Smooth muscle cell (in vitro differentiated cells): ENCODE measurements at regions not wholly inside any gene's neighbourhood (a gene's known extent, or its start where the extent isn't known, plus 50 kb on each side); places are given as distances from the start of the nearest gene placed in this dataset.
A peak's percentile ranks its signal among the peaks of the same experiment; 100 is the strongest.

Experiments
- DNase-seq: peaks from one replicate; lab custom pipeline; 2025; ENCODE audit not compliant: unreplicated experiment; lab: John Stamatoyannopoulos, UW
- H2AFZ ChIP-seq: fragments of 200-600 bp; sonication (generic); 2 replicates; pipeline ENCODE4 v1.6.0; 2016; ENCODE audit warnings: antibody characterized with exemption, low read depth, mild to moderate bottlenecking
- H3F3A ChIP-seq: fragments of 200-600 bp; sonication (generic); 2 replicates; pipeline ENCODE4 v1.6.0; 2017; ENCODE audit warnings: antibody characterized with exemption, low read depth
- H3K27ac ChIP-seq: fragments of 200-600 bp; sonication (generic); 2 replicates; pipeline ENCODE4 v1.5.1; 2016; ENCODE audit warnings: low read depth, mild to moderate bottlenecking
- H3K27me3 ChIP-seq: fragments of 200-600 bp; sonication (generic); 2 replicates; pipeline ENCODE4 v1.6.1; 2016; ENCODE audit warnings: low read depth, mild to moderate bottlenecking
- H3K36me3 ChIP-seq: fragments of 200-600 bp; sonication (generic); 2 replicates; pipeline ENCODE4 v1.5.1; 2016; ENCODE audit warnings: low read depth
- H3K4me1 ChIP-seq: fragments of 200-600 bp; sonication (generic); 2 replicates; pipeline ENCODE4 v1.5.1; 2016; ENCODE audit warnings: low read depth
- H3K4me2 ChIP-seq: fragments of 200-600 bp; sonication (generic); 2 replicates; pipeline ENCODE4 v1.6.0; 2016; ENCODE audit warnings: mild to moderate bottlenecking
- H3K4me3 ChIP-seq: fragments of 200-600 bp; sonication (generic); 2 replicates; pipeline ENCODE4 v1.5.1; 2016; ENCODE audit warnings: mild to moderate bottlenecking
- H3K79me2 ChIP-seq: fragments of 200-600 bp; sonication (generic); 2 replicates; pipeline ENCODE4 v1.6.0; 2016; ENCODE audit warnings: low read depth, mild to moderate bottlenecking
- H3K9ac ChIP-seq: fragments of 200-600 bp; sonication (generic); 2 replicates; pipeline ENCODE4 v1.6.0; 2016; ENCODE audit warnings: low read depth
- H3K9me3 ChIP-seq: fragments of 200-600 bp; sonication (generic); replicated peaks from 2 replicates; pipeline ENCODE4 v1.5.1; 2016; ENCODE audit warnings: low read depth
- H4K20me1 ChIP-seq: fragments of 200-600 bp; sonication (generic); 2 replicates; pipeline ENCODE4 v1.6.0; 2016; ENCODE audit warnings: low read depth
- CTCF ChIP-seq: fragments of 200-600 bp; sonication (generic); IDR thresholded peaks from 2 replicates; pipeline ENCODE4 v1.5.1; 2017; ENCODE audit warnings: borderline replicate concordance, mild to moderate bottlenecking, antibody characterized with exemption; ENCODE audit not compliant: insufficient read depth, poor library complexity, severe bottlenecking
- WGBS: methylation state at CpG from one replicate; pipeline ENCODE4 v1.1.7; 2016; ENCODE audit warnings: low lambda C conversion rate; 5-methylcytosine and 5-hydroxymethylcytosine counted together

- no peak overlapping the region for H3K9ac ChIP-seq
- no peak for TF ChIP-seq CTCF
- H3K9me3 ChIP-seq, result no peaks in the 10 kb centered on the region
- H3K36me3 ChIP-seq, result no peaks in the 10 kb centered on the region
- H3K79me2 ChIP-seq, result no peaks in the 10 kb centered on the region
- no peaks in the 10 kb centered on the region for H3F3A ChIP-seq
- DNase-seq, result no peak
- H3K27ac ChIP-seq, result no peak overlapping the region
- H3K4me2 ChIP-seq, result no peak overlapping the region
- no peak overlapping the region for H2AFZ ChIP-seq
- 79% methylated on average over 2 of the region's 2 CpGs for WGBS
- no peaks in the 10 kb centered on the region for H4K20me1 ChIP-seq
- H3K4me1 ChIP-seq, result no peaks in the 10 kb centered on the region
- no peak overlapping the region for H3K4me3 ChIP-seq
- H3K27me3 ChIP-seq, result no peaks in the 10 kb centered on the region
Observed at GRCh38 chr5:114898602-114899001, 271.1 kb downstream of the TRIM36 start.

GRCh38 chr5:114883675-114884074 is 286.0 kb downstream of the TRIM36 start:
- no peaks in the 10 kb centered on the region for H3K9me3 ChIP-seq
- H3K27me3 ChIP-seq, result no peaks in the 10 kb centered on the region
- H3K27ac ChIP-seq, result no peak overlapping the region
- no peak overlapping the region for H3K9ac ChIP-seq
- WGBS, result 74% methylated on average over 2 of the region's 2 CpGs
- H2AFZ ChIP-seq, result no peak overlapping the region
- no peaks in the 10 kb centered on the region for H3K79me2 ChIP-seq
- H3K4me3 ChIP-seq, result no peak overlapping the region
- no peak for DNase-seq
- H3K4me1 ChIP-seq, result no peaks in the 10 kb centered on the region
- H3K36me3 ChIP-seq, result no peaks in the 10 kb centered on the region
- no peak for TF ChIP-seq CTCF
- no peak overlapping the region for H3K4me2 ChIP-seq
- H4K20me1 ChIP-seq, result no peaks in the 10 kb centered on the region
- H3F3A ChIP-seq, result no peaks in the 10 kb centered on the region

- Histone ChIP-seq H3K36me3 (no peaks in the 10 kb centered on the region), H4K20me1 (no peaks in the 10 kb centered on the region), H3K9me3 (no peaks in the 10 kb centered on the region), H3K4me2 (peak overlapping the region; percentile 14), H3K9ac (no peak overlapping the region), H3K27ac (no peak overlapping the region), H2AFZ (peak overlapping the region; percentile 4), H3K27me3 (no peaks in the 10 kb centered on the region), H3K4me1 (no peaks in the 10 kb centered on the region), H3K79me2 (no peaks in the 10 kb centered on the region), H3F3A (no peaks in the 10 kb centered on the region), H3K4me3 (no peak overlapping the region)
- no peak for DNase-seq
- no peak for TF ChIP-seq CTCF
Observed at GRCh38 chr5:114859438-114859735, 310.3 kb downstream of the TRIM36 start.

GRCh38 chr5:114858665-114859437 is 310.9 kb downstream of the TRIM36 start:
- Histone ChIP-seq H3K9me3 (no peaks in the 10 kb centered on the region), H2AFZ (peak overlapping the region; percentile 4), H3K27ac (no peak overlapping the region), H4K20me1 (no peaks in the 10 kb centered on the region), H3K27me3 (no peaks in the 10 kb centered on the region), H3K4me1 (no peaks in the 10 kb centered on the region), H3F3A (no peaks in the 10 kb centered on the region), H3K4me2 (peak overlapping the region; percentile 14), H3K36me3 (no peaks in the 10 kb centered on the region), H3K9ac (no peak overlapping the region), H3K4me3 (no peak overlapping the region), H3K79me2 (no peaks in the 10 kb centered on the region)
- no peak for TF ChIP-seq CTCF
- 93% methylated on average over 7 of the region's 7 CpGs for WGBS
- DNase-seq, result no peak
